HUES48 (cell line): ENCODE measurements at regions not wholly inside any gene's neighbourhood (a gene's known extent, or its start where the extent isn't known, plus 50 kb on each side); places are given as distances from the start of the nearest gene placed in this dataset.

ENCODE experiments used
- H3K27ac ChIP-seq: one replicate; pipeline ENCODE4 v1.7.0; 2013; ENCODE audit warnings: low read depth, low read length, inconsistent platforms
- H3K27me3 ChIP-seq: 2 replicates; pipeline ENCODE4 v1.6.1; 2013; ENCODE audit warnings: mild to moderate bottlenecking, low read length; ENCODE audit not compliant: control insufficient read depth, insufficient read depth
- H3K36me3 ChIP-seq: 2 replicates; pipeline ENCODE4 v1.6.1; 2013; ENCODE audit warnings: low read length; ENCODE audit not compliant: control insufficient read depth, insufficient read depth
- H3K4me1 ChIP-seq: 2 replicates; pipeline ENCODE4 v1.6.1; 2013; ENCODE audit warnings: mild to moderate bottlenecking, low read length; ENCODE audit not compliant: control insufficient read depth, insufficient read depth
- H3K4me3 ChIP-seq: 2 replicates; pipeline ENCODE4 v1.5.1; 2013; ENCODE audit warnings: mild to moderate bottlenecking, low read depth, low read length
- H3K9ac ChIP-seq: 2 replicates; pipeline ENCODE4 v1.6.1; 2013; ENCODE audit warnings: mild to moderate bottlenecking, low read depth, low read length, moderate library complexity
- H3K9me3 ChIP-seq: 2 replicates; pipeline ENCODE4 v1.6.1; 2013; ENCODE audit warnings: low read length; ENCODE audit not compliant: control insufficient read depth, insufficient read depth

- no peak overlapping the region for H3K4me3 ChIP-seq
- no peak overlapping the region for H3K9ac ChIP-seq
- H3K27ac ChIP-seq = no peak overlapping the region
- H3K27me3 ChIP-seq = no peaks in the 10 kb centered on the region
- H3K4me1 ChIP-seq = no peaks in the 10 kb centered on the region
- H3K36me3 ChIP-seq = no peaks in the 10 kb centered on the region
- no peaks in the 10 kb centered on the region for H3K9me3 ChIP-seq
These were observed 1302.8 kb upstream of the SEL1L start for GRCh38 chr14:82836256-82836950.

- H3K4me1 ChIP-seq = no peaks in the 10 kb centered on the region
- no peak overlapping the region for H3K9ac ChIP-seq
- H3K27me3 ChIP-seq = no peaks in the 10 kb centered on the region
- no peaks in the 10 kb centered on the region for H3K9me3 ChIP-seq
- no peaks in the 10 kb centered on the region for H3K36me3 ChIP-seq
- H3K27ac ChIP-seq = no peak overlapping the region
- no peak overlapping the region for H3K4me3 ChIP-seq
These were observed 1304.0 kb upstream of the SEL1L start for GRCh38 chr14:82837611-82838140.

GRCh38 chr14:82850576-82850975 is 1316.9 kb upstream of the SEL1L start:
- Histone ChIP-seq H3K27me3 (no peaks in the 10 kb centered on the region), H3K4me1 (peaks cover 3% of the 10 kb centered on the region; the same call in 1 of the 2 replicates), H3K9me3 (no peaks in the 10 kb centered on the region), H3K4me3 (no peak overlapping the region), H3K9ac (no peak overlapping the region), H3K27ac (no peak overlapping the region), H3K36me3 (no peaks in the 10 kb centered on the region)

GRCh38 chr14:82854131-82854530 is 1320.5 kb upstream of the SEL1L start:
- H3K36me3 ChIP-seq = no peaks in the 10 kb centered on the region
- no peak overlapping the region for H3K4me3 ChIP-seq
- no peak overlapping the region for H3K27ac ChIP-seq
- peaks cover 3% of the 10 kb centered on the region; the same call in 1 of the 2 replicates for H3K4me1 ChIP-seq
- no peaks in the 10 kb centered on the region for H3K9me3 ChIP-seq
- H3K9ac ChIP-seq = no peak overlapping the region
- H3K27me3 ChIP-seq = no peaks in the 10 kb centered on the region

GRCh38 chr14:82854901-82855300 is 1321.2 kb upstream of the SEL1L start:
- no peak overlapping the region for H3K4me3 ChIP-seq
- H3K27ac ChIP-seq = no peak overlapping the region
- no peaks in the 10 kb centered on the region for H3K36me3 ChIP-seq
- peaks cover 3% of the 10 kb centered on the region; the same call in 1 of the 2 replicates for H3K4me1 ChIP-seq
- no peaks in the 10 kb centered on the region for H3K27me3 ChIP-seq
- H3K9me3 ChIP-seq = no peaks in the 10 kb centered on the region
- no peak overlapping the region for H3K9ac ChIP-seq

- H3K36me3 ChIP-seq = no peaks in the 10 kb centered on the region
- no peaks in the 10 kb centered on the region for H3K27me3 ChIP-seq
- H3K4me1 ChIP-seq = peaks cover 3% of the 10 kb centered on the region; the same call in 1 of the 2 replicates
- no peak overlapping the region for H3K9ac ChIP-seq
- no peak overlapping the region for H3K27ac ChIP-seq
- no peak overlapping the region for H3K4me3 ChIP-seq
- H3K9me3 ChIP-seq = no peaks in the 10 kb centered on the region
These were observed 1322.3 kb upstream of the SEL1L start for GRCh38 chr14:82855912-82856391.

GRCh38 chr14:82861313-82861712 is 1327.7 kb upstream of the SEL1L start:
- H3K27ac ChIP-seq = no peak overlapping the region
- no peaks in the 10 kb centered on the region for H3K36me3 ChIP-seq
- no peaks in the 10 kb centered on the region for H3K9me3 ChIP-seq
- no peaks in the 10 kb centered on the region for H3K4me1 ChIP-seq
- no peak overlapping the region for H3K9ac ChIP-seq
- H3K27me3 ChIP-seq = no peaks in the 10 kb centered on the region
- H3K4me3 ChIP-seq = no peak overlapping the region

- no peaks in the 10 kb centered on the region for H3K9me3 ChIP-seq
- H3K4me1 ChIP-seq = no peaks in the 10 kb centered on the region
- no peaks in the 10 kb centered on the region for H3K36me3 ChIP-seq
These were observed 1338.8 kb upstream of the SEL1L start for GRCh38 chr14:82872494-82872893.

GRCh38 chr14:82878951-82879350 is 1345.3 kb upstream of the SEL1L start:
- no peak overlapping the region for H3K9ac ChIP-seq
- H3K4me3 ChIP-seq = no peak overlapping the region
- no peaks in the 10 kb centered on the region for H3K27me3 ChIP-seq
- no peaks in the 10 kb centered on the region for H3K9me3 ChIP-seq
- no peaks in the 10 kb centered on the region for H3K4me1 ChIP-seq
- no peak overlapping the region for H3K27ac ChIP-seq
- no peaks in the 10 kb centered on the region for H3K36me3 ChIP-seq

More at GRCh38 chr14:82872494-82872893, 1338.8 kb upstream of the SEL1L start:
- H3K27me3 ChIP-seq = no peaks in the 10 kb centered on the region
- no peak overlapping the region for H3K9ac ChIP-seq
- no peak overlapping the region for H3K4me3 ChIP-seq
- no peak overlapping the region for H3K27ac ChIP-seq

- Histone ChIP-seq H3K27ac (no peak overlapping the region), H3K9me3 (no peaks in the 10 kb centered on the region), H3K4me3 (no peak overlapping the region), H3K9ac (no peak overlapping the region), H3K4me1 (no peaks in the 10 kb centered on the region), H3K36me3 (no peaks in the 10 kb centered on the region), H3K27me3 (no peaks in the 10 kb centered on the region)
These were observed 1346.4 kb upstream of the SEL1L start for GRCh38 chr14:82879949-82880535.

- no peak overlapping the region for H3K4me3 ChIP-seq
- H3K27me3 ChIP-seq = no peaks in the 10 kb centered on the region
- no peak overlapping the region for H3K27ac ChIP-seq
- no peaks in the 10 kb centered on the region for H3K9me3 ChIP-seq
- no peak overlapping the region for H3K9ac ChIP-seq
- H3K4me1 ChIP-seq = no peaks in the 10 kb centered on the region
- H3K36me3 ChIP-seq = no peaks in the 10 kb centered on the region
These were observed 1353.0 kb upstream of the SEL1L start for GRCh38 chr14:82886670-82887069.
